ENCODE measurements at regions not wholly inside any gene's neighbourhood (a gene's known extent, or its start where the extent isn't known, plus 50 kb on each side); places are given as distances from the start of the nearest gene placed in this dataset.

DNA sequence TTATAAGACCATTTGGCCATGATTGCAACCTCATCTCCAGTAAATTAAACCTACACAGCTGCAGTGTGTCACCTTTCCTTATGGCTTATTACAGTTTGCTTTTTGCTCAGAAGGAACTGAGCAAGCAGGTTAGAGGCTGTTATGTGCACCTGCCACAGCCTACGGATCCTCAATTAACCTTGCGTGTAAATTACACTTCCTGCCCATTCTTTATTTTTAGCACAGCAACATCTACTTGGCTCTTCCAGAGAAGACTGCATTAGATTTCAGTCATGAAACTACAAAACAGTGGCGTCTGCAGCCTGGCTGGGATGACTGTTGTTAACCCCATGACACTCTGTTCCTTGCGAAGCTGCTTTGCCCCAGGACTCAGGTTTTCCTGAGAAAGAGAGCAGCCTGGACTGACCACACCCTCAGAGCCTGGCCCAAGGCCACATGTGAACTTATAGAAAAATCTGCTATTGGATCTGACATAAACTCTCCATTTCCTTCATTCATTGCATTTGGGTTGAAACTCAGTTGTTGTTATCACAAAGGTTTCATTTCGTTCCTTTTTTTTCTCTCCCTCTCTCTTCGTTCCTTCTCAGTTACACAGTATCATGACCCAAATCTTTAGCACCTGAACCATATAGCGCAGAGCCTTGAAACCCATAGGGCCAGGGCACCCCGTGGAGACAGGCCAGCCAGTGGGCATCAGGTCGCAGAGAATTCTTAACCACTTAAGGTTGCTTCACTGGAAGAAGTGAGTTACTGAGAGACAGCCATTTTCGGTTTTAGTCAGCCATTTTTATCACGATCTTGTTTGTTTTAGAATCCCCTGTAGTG, 138.6 kb downstream of the PALM2AKAP2 start (continued):
- no peak for TF ChIP-seq SKIL (IDR thresholded peaks at IDR 0.05; ENCODE audit: low read depth, poor library complexity, severe bottlenecking)
- TF ChIP-seq DPF2 (IDR thresholded peaks at IDR 0.05): peak; percentile 33; the same call in 1 of the 2 replicates
- TF ChIP-seq EZH2 (IDR thresholded peaks at IDR 0.05; ENCODE audit: borderline replicate concordance, control insufficient read depth, low read depth, low read length): no peak
- no peak for TF ChIP-seq STAT1 (conservative IDR thresholded peaks at IDR 0.05)
- TF ChIP-seq BHLHE40 (IDR thresholded peaks at IDR 0.05; ENCODE audit: borderline replicate concordance in 1 of 2, low read depth in 2 of 2, low read length in 1 of 2): peak; percentile 59 to 65
- no peak for TF ChIP-seq KAT2A (conservative IDR thresholded peaks at IDR 0.05; ENCODE audit: control insufficient read depth, low read depth, low read length)
- TF ChIP-seq ZNF687 (IDR thresholded peaks at IDR 0.05): no peak; the same call in 1 of the 2 replicates
- no peak for TF ChIP-seq CBX3 (IDR thresholded peaks at IDR 0.05; ENCODE audit: borderline replicate concordance, low read depth)
- no peak for TF ChIP-seq HDAC6 (IDR thresholded peaks at IDR 0.05; ENCODE audit: unreplicated experiment)
- TF ChIP-seq, protein P1, sequence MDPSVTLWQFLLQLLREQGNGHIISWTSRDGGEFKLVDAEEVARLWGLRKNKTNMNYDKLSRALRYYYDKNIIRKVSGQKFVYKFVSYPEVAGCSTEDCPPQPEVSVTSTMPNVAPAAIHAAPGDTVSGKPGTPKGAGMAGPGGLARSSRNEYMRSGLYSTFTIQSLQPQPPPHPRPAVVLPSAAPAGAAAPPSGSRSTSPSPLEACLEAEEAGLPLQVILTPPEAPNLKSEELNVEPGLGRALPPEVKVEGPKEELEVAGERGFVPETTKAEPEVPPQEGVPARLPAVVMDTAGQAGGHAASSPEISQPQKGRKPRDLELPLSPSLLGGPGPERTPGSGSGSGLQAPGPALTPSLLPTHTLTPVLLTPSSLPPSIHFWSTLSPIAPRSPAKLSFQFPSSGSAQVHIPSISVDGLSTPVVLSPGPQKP (IDR thresholded peaks at IDR 0.05; ENCODE audit: low read depth, low read length): no peak
- TF ChIP-seq, protein P2, sequence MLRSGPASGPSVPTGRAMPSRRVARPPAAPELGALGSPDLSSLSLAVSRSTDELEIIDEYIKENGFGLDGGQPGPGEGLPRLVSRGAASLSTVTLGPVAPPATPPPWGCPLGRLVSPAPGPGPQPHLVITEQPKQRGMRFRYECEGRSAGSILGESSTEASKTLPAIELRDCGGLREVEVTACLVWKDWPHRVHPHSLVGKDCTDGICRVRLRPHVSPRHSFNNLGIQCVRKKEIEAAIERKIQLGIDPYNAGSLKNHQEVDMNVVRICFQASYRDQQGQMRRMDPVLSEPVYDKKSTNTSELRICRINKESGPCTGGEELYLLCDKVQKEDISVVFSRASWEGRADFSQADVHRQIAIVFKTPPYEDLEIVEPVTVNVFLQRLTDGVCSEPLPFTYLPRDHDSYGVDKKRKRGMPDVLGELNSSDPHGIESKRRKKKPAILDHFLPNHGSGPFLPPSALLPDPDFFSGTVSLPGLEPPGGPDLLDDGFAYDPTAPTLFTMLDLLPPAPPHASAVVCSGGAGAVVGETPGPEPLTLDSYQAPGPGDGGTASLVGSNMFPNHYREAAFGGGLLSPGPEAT (IDR thresholded peaks at IDR 0.05; ENCODE audit: low read depth): peak; percentile 63; the same call in 1 of the 2 replicates
- TF ChIP-seq CHD1 (IDR thresholded peaks at IDR 0.05; ENCODE audit: low read depth, low read length): 0 out of 2 replicates have a peak, but pooled peaks have one; percentile 44
- no peak for TF ChIP-seq STAT3 (IDR thresholded peaks at IDR 0.05; ENCODE audit: low read depth, low read length)
- no peak for TF ChIP-seq MXI1 (IDR thresholded peaks at IDR 0.05; ENCODE audit: low read depth, low read length)
- TF ChIP-seq IKZF1 (conservative IDR thresholded peaks at IDR 0.05): peak; percentile 84
- TF ChIP-seq YBX1 (IDR thresholded peaks at IDR 0.05): no peak
- TF ChIP-seq PML (IDR thresholded peaks at IDR 0.05; ENCODE audit: low read length): peak; percentile 83
